ENCODE measurements at regions not wholly inside any gene's neighbourhood (a gene's known extent, or its start where the extent isn't known, plus 50 kb on each side); places are given as distances from the start of the nearest gene placed in this dataset.

GRCh38 chr7:117950601-117951260 lies 77.5 kb upstream of the CTTNBP2 start:
- no peak overlapping the region for H3K4me3 Mint-ChIP-seq
- TF ChIP-seq CTCF (conservative IDR thresholded peaks at IDR 0.05) = no peak
- WGBS, 2 experiments (ENCODE audit: insufficient coverage in 1 of 2, insufficient read length in 1 of 2) = 94 to 96% methylated on average over 5 to 6 of the region's 6 CpGs

DNA sequence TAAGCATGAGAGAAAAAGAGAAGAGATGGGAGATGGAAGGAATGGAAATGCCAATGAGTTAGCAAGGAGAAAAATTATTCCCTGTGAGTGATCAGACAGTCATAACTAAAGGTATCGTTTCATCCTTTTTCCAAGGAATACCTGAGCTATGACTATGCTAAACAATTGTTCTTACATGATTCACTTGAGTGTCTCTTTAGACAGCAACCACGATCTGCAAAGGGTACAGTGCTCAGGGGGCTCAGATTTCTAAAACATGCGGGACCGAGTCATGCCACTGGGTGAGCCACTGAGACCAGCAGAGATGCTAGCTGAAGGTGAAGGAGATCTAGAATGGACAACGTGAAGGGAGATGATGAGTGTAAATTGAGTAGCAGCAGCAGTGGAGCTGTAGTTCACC lies 78.0 kb upstream of the CTTNBP2 start:
- Mint-ChIP-seq H3K4me3 (no peak overlapping the region), H3K9me3 (no peaks in the 10 kb centered on the region)
- WGBS, 2 experiments (ENCODE audit: insufficient coverage in 1 of 2, insufficient read length in 1 of 2) = 87 to 89% methylated on average over 4 to 5 of the region's 5 CpGs

More at GRCh38 chr7:117950601-117951260, 77.5 kb upstream of the CTTNBP2 start:
- no peak overlapping the region for H3K4me3 ChIP-seq (ENCODE audit: low read length)
- no peaks in the 10 kb centered on the region for H3K9me3 ChIP-seq (ENCODE audit: control insufficient read depth, low read length)
- no peak for DNase-seq
- H3K27me3 ChIP-seq (ENCODE audit: control insufficient read depth, insufficient read depth, low read length, poor library complexity, severe bottlenecking) = no peaks in the 10 kb centered on the region
- H3K27ac ChIP-seq (ENCODE audit: low read depth, low read length) = no peak overlapping the region
- Mint-ChIP-seq H3K27ac (no peak overlapping the region), H3K4me1 (no peaks in the 10 kb centered on the region), H3K36me3 (ENCODE audit: low read depth) (no peaks in the 10 kb centered on the region), H3K27me3 (ENCODE audit: insufficient read depth) (no peaks in the 10 kb centered on the region), H3K9me3 (no peaks in the 10 kb centered on the region)
- H3K4me1 ChIP-seq (ENCODE audit: control insufficient read depth, insufficient read depth, low read length) = no peaks in the 10 kb centered on the region
- H3K36me3 ChIP-seq (ENCODE audit: control insufficient read depth, insufficient read depth, low read length) = no peaks in the 10 kb centered on the region
- H3K9ac ChIP-seq (ENCODE audit: extremely low read depth, low read length, poor library complexity, severe bottlenecking) = no peak overlapping the region

GRCh38 chr7:117951691-117952280 lies 78.5 kb upstream of the CTTNBP2 start:
- Mint-ChIP-seq H3K4me1 (no peaks in the 10 kb centered on the region), H3K36me3 (ENCODE audit: low read depth) (no peaks in the 10 kb centered on the region), H3K9me3 (no peaks in the 10 kb centered on the region), H3K27me3 (ENCODE audit: insufficient read depth) (no peaks in the 10 kb centered on the region), H3K4me3 (no peak overlapping the region), H3K27ac (no peak overlapping the region)
- no peak for DNase-seq
- WGBS, 2 experiments (ENCODE audit: insufficient coverage in 1 of 2, insufficient read length in 1 of 2) = 93% methylated on average over 4 of the region's 4 CpGs; no CpG with 5 or more reads in 1 of the 2 experiments
- Histone ChIP-seq H3K9ac (ENCODE audit: extremely low read depth, low read length, poor library complexity, severe bottlenecking) (no peak overlapping the region), H3K36me3 (ENCODE audit: control insufficient read depth, insufficient read depth, low read length) (no peaks in the 10 kb centered on the region), H3K4me1 (ENCODE audit: control insufficient read depth, insufficient read depth, low read length) (no peaks in the 10 kb centered on the region), H3K9me3 (ENCODE audit: control insufficient read depth, low read length) (no peaks in the 10 kb centered on the region), H3K27ac (ENCODE audit: low read depth, low read length) (no peak overlapping the region), H3K27me3 (ENCODE audit: control insufficient read depth, insufficient read depth, low read length, poor library complexity, severe bottlenecking) (no peaks in the 10 kb centered on the region), H3K4me3 (ENCODE audit: low read length) (no peak overlapping the region)
- no peak for TF ChIP-seq CTCF (conservative IDR thresholded peaks at IDR 0.05)

More for the DNA sequence above, 78.0 kb upstream of the CTTNBP2 start:
- Histone ChIP-seq H3K27me3 (ENCODE audit: control insufficient read depth, insufficient read depth, low read length, poor library complexity, severe bottlenecking) (no peaks in the 10 kb centered on the region), H3K9me3 (ENCODE audit: control insufficient read depth, low read length) (no peaks in the 10 kb centered on the region), H3K27ac (ENCODE audit: low read depth, low read length) (no peak overlapping the region), H3K36me3 (ENCODE audit: control insufficient read depth, insufficient read depth, low read length) (no peaks in the 10 kb centered on the region), H3K9ac (ENCODE audit: extremely low read depth, low read length, poor library complexity, severe bottlenecking) (no peak overlapping the region), H3K4me3 (ENCODE audit: low read length) (no peak overlapping the region), H3K4me1 (ENCODE audit: control insufficient read depth, insufficient read depth, low read length) (no peaks in the 10 kb centered on the region)
- no peaks in the 10 kb centered on the region for H3K27me3 Mint-ChIP-seq (ENCODE audit: insufficient read depth)
- H3K27ac Mint-ChIP-seq = no peak overlapping the region
- peak; percentile 44 for TF ChIP-seq CTCF (conservative IDR thresholded peaks at IDR 0.05)
- H3K36me3 Mint-ChIP-seq (ENCODE audit: low read depth) = no peaks in the 10 kb centered on the region
- H3K4me1 Mint-ChIP-seq = no peaks in the 10 kb centered on the region
- DNase-seq = no peak
